ENCODE measurements at regions not wholly inside any gene's neighbourhood (a gene's known extent, or its start where the extent isn't known, plus 50 kb on each side); places are given as distances from the start of the nearest gene placed in this dataset.
"Not testable (repeated sequence)": the region's sequence is repeated elsewhere in the genome, so short reads cannot be mapped to it uniquely, and the experiment has no call there.

DNA sequence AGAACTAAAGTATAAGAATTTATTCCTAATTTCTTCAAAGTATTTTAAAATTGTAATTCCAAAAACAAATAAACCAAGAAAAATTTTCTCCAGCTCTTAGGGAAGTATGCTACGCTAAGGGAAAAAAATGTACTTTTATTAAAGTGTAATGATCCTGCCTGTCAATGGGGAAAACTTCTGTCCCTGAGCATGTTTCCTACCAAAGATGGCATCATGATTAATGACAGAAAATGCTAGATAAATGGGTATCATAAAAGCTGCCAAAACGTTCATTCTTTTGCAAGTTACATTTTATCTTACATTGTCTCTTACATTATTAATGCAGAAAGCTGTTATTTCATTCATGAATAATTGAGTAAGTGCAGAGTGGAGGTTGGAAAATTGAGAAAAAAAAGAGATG is 443.4 kb downstream of the TECRL start:
- ATAC-seq (ENCODE audit: low read depth in 2 of 2) (no peak), DNase-seq (no peak)
- Mint-ChIP-seq H3K9me3 (peaks cover 0 to 7% (median 3%) of the 10 kb centered on the region in 7 donors), H3K4me1 (no peaks in the 10 kb centered on the region), H3K27me3 (no peaks in the 10 kb centered on the region), H3K27ac (no peak overlapping the region), H3K36me3 (no peaks in the 10 kb centered on the region), H3K4me3 (no peak overlapping the region)

DNA sequence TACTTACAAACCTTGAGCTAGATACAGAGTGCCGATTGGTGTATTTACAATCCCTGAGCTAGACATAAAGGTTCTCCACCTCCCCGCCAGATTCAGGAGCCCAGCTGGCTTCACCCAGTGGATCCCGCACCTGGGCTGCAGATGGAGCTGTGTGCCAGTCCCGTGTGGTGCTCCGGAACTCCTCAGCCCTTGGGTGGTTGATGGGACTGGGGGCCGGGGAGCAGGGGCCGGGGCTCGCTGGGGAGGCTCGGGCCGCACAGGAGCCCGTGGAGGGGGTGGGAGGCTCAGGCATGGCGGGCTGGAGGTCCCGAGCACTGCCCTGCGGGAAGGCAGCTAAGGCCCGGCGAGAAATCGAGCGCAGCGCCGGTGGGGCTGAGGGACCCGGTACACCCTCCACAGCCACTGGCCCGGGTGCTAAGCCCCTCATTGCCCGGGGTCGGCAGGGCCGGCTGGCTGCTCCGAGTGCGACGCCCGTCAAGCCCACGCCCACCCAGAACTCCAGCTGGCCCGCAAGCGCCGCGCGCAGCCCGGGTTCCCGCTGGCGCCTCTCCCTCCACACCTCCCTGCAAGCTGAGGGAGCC is 466.5 kb downstream of the TECRL start:
- not testable (repeated sequence) for H3K27me3 Mint-ChIP-seq; H3K36me3 Mint-ChIP-seq; H3K9me3 Mint-ChIP-seq; ATAC-seq (ENCODE audit: low read depth in 2 of 2); H3K4me3 Mint-ChIP-seq; DNase-seq; H3K27ac Mint-ChIP-seq; H3K4me1 Mint-ChIP-seq

DNA sequence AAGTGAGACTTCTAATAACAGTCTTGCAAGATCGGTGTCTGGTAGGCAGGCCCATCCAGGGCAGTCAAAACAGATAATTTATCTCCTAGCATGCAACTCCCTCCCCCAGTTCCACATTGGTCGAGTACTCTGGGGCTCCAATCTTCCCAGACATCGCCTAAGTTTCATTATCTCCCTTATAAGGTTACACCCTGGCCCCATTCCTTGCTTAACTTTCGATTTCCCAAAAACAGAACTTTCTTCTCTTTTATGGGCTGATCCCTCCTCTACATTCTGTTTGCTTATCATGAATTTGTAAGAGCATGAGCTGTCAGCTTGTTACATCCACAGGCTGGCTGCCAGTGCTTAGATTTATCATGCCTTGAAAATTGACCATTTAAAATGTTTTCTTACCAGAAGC is 471.3 kb downstream of the TECRL start:
- H3K4me3 Mint-ChIP-seq, result no peak overlapping the region
- H3K4me1 Mint-ChIP-seq, result no peaks in the 10 kb centered on the region
- H3K27me3 Mint-ChIP-seq, result no peaks in the 10 kb centered on the region
- ATAC-seq (ENCODE audit: low read depth in 2 of 2), result no peak
- H3K9me3 Mint-ChIP-seq, result peaks cover 0 to 8% (median 3%) of the 10 kb centered on the region in 7 donors
- no peak for DNase-seq
- H3K27ac Mint-ChIP-seq, result no peak overlapping the region
- no peaks in the 10 kb centered on the region for H3K36me3 Mint-ChIP-seq

- H3K9me3 Mint-ChIP-seq, result peaks cover 0 to 5% (median 0%) of the 10 kb centered on the region in 7 donors
- H3K4me1 Mint-ChIP-seq, result no peaks in the 10 kb centered on the region
- no peak for ATAC-seq (ENCODE audit: low read depth in 2 of 2)
- no peak overlapping the region for H3K27ac Mint-ChIP-seq
- H3K36me3 Mint-ChIP-seq, result no peaks in the 10 kb centered on the region
- no peak for DNase-seq
- no peak overlapping the region for H3K4me3 Mint-ChIP-seq
- H3K27me3 Mint-ChIP-seq, result no peaks in the 10 kb centered on the region
Measured at GRCh38 chr4:63922146-63922545, 487.1 kb downstream of the TECRL start.

DNA sequence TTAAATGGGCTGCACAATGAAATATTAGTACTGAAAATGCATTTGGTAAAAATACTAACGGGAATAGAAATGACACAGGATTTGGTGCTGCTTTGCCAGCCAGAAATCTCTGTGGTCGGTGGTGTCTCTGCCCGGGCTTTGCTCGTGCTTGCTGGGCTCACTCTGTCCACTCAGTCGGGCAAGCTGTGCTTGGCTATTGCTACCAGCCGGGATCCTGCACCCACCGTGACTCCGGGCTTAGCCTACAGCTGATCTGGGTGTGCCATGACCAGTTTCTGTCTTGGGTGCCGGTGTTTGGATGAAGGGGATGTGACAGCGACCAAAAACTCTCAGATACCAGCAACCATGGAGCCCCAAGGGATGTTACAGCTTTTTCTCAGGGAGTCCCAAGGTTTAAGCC is 487.7 kb downstream of the TECRL start:
- ATAC-seq (ENCODE audit: low read depth in 2 of 2), result no peak
- H3K4me1 Mint-ChIP-seq, result no peaks in the 10 kb centered on the region
- no peaks in the 10 kb centered on the region for H3K27me3 Mint-ChIP-seq
- no peak for DNase-seq
- H3K36me3 Mint-ChIP-seq, result no peaks in the 10 kb centered on the region
- H3K9me3 Mint-ChIP-seq, result peaks cover 0 to 5% (median 0%) of the 10 kb centered on the region in 7 donors
- no peak overlapping the region for H3K27ac Mint-ChIP-seq
- no peak overlapping the region for H3K4me3 Mint-ChIP-seq

DNA sequence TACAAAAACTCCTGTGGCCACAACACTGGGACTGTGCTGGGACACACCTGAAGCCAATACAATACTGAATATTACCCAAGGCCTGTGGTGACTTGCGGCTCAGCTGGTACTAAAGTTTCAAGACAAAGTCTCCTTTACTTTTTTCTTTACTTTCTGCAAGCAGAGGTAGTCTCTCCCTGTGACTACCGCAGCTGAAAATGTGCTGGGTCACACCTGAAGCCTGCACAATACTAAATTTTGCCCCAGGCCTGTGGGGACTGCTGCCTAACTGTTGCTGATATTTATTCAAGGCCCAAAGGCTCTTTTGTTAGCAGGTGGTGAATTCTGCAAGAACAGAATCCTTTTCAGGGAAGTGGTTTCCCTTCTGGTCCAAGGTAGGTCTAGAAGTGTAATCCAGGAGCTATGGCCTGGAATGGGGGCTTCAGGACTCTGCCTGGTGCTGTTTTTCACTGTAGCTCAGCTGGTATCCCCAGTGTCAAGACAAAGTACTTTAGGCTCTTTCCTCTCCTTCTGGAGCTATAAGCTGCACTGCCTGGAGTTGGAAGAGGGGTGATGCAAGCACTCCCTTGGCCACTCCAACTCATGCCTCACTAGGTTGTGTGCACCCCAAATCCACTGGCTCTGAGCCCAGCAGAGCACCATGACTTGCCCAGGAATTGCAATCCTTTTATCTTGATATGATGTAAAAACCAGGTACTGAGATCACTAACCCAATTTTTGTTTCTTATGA is 489.4 kb downstream of the TECRL start:
- H3K9me3 Mint-ChIP-seq, result peaks cover 0 to 9% (median 0%) of the 10 kb centered on the region in 7 donors
- DNase-seq (no peak), ATAC-seq (ENCODE audit: low read depth in 2 of 2) (no peak)
- no peak overlapping the region for H3K4me3 Mint-ChIP-seq
- no peaks in the 10 kb centered on the region for H3K36me3 Mint-ChIP-seq
- H3K27ac Mint-ChIP-seq, result no peak overlapping the region
- H3K4me1 Mint-ChIP-seq, result no peaks in the 10 kb centered on the region
- H3K27me3 Mint-ChIP-seq, result no peaks in the 10 kb centered on the region

- DNase-seq (no peak), ATAC-seq (ENCODE audit: low read depth in 2 of 2) (no peak)
- peaks cover 0 to 4% (median 0%) of the 10 kb centered on the region in 7 donors for H3K9me3 Mint-ChIP-seq
- no peak overlapping the region for H3K27ac Mint-ChIP-seq
- no peak overlapping the region for H3K4me3 Mint-ChIP-seq
- H3K4me1 Mint-ChIP-seq, result no peaks in the 10 kb centered on the region
- no peaks in the 10 kb centered on the region for H3K27me3 Mint-ChIP-seq
- no peaks in the 10 kb centered on the region for H3K36me3 Mint-ChIP-seq
Measured at GRCh38 chr4:63906660-63907183, 502.5 kb downstream of the TECRL start.

GRCh38 chr4:63904201-63904600 is 505.0 kb downstream of the TECRL start:
- Mint-ChIP-seq H3K27me3 (no peaks in the 10 kb centered on the region), H3K4me3 (no peak overlapping the region), H3K4me1 (no peaks in the 10 kb centered on the region), H3K36me3 (no peaks in the 10 kb centered on the region), H3K27ac (no peak overlapping the region), H3K9me3 (peaks cover 0 to 8% (median 3%) of the 10 kb centered on the region in 7 donors)
- no peak for DNase-seq
- no peak for ATAC-seq (ENCODE audit: low read depth in 2 of 2)

GRCh38 chr4:63901304-63901703 is 507.9 kb downstream of the TECRL start:
- H3K4me1 Mint-ChIP-seq, result no peaks in the 10 kb centered on the region
- H3K27me3 Mint-ChIP-seq, result no peaks in the 10 kb centered on the region
- H3K27ac Mint-ChIP-seq, result peak overlapping the region in 1 of 6 donors; percentile 2
- no peaks in the 10 kb centered on the region for H3K36me3 Mint-ChIP-seq
- H3K4me3 Mint-ChIP-seq, result no peak overlapping the region
- ATAC-seq (ENCODE audit: low read depth in 2 of 2) (no peak), DNase-seq (no peak)
- peaks cover 0 to 12% (median 3%) of the 10 kb centered on the region in 7 donors for H3K9me3 Mint-ChIP-seq

- Mint-ChIP-seq H3K36me3 (no peaks in the 10 kb centered on the region), H3K27ac (no peak overlapping the region), H3K27me3 (no peaks in the 10 kb centered on the region), H3K4me3 (no peak overlapping the region), H3K9me3 (peaks cover 0 to 16% (median 3%) of the 10 kb centered on the region in 7 donors), H3K4me1 (no peaks in the 10 kb centered on the region)
- DNase-seq (no peak), ATAC-seq (ENCODE audit: low read depth in 2 of 2) (no peak)
Measured at GRCh38 chr4:63898961-63899360, 510.3 kb downstream of the TECRL start.

DNA sequence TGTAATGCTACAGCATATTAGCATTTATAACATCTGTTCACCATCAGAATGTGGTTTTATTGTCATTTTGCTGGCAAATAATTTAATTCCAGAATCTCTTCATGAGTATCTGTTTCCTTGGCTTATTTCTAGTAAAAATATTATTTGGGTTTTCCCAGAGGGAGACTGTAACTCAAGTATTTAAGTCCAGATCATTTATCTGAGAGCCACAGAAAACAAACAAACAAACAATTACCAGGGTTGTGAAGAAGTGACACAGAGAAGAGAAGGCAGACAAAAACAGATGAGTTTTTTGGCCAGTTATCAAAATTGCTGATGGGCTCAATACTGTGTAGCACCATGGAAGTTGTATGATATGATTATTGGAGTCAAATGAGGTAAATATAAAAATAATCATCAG is 515.1 kb downstream of the TECRL start:
- H3K9me3 Mint-ChIP-seq, result peaks cover 0 to 17% (median 4%) of the 10 kb centered on the region in 7 donors
- H3K27me3 Mint-ChIP-seq, result no peaks in the 10 kb centered on the region
- ATAC-seq (ENCODE audit: low read depth in 2 of 2) (no peak), DNase-seq (no peak)
- H3K36me3 Mint-ChIP-seq, result no peaks in the 10 kb centered on the region
- no peak overlapping the region for H3K27ac Mint-ChIP-seq
- H3K4me1 Mint-ChIP-seq, result no peaks in the 10 kb centered on the region
- no peak overlapping the region for H3K4me3 Mint-ChIP-seq

DNA sequence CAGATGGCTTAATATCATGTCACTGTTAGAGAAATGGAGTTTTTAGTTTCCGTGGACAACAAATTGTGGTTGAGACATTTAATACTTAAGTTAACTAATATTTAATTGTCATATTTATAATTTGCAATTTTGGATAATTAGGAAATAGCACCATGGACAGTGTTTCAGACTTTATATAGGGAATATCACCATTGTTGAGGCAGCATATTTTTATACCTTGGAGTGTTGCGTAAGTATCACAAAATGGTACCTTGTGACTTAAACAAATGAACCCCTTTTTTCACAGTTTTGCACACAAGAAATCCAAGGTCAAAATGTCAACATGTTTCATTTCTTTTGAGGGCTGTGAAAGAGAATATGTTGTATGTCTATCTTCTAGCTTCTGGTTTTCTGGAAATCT is 539.9 kb downstream of the TECRL start:
- H3K9me3 Mint-ChIP-seq, result peaks cover 0 to 4% (median 2%) of the 10 kb centered on the region in 7 donors
- H3K4me3 Mint-ChIP-seq, result no peak overlapping the region
- no peak for DNase-seq
- no peaks in the 10 kb centered on the region for H3K36me3 Mint-ChIP-seq
- ATAC-seq (ENCODE audit: low read depth in 2 of 2), result no peak
- no peaks in the 10 kb centered on the region for H3K4me1 Mint-ChIP-seq
- no peak overlapping the region for H3K27ac Mint-ChIP-seq
- no peaks in the 10 kb centered on the region for H3K27me3 Mint-ChIP-seq

DNA sequence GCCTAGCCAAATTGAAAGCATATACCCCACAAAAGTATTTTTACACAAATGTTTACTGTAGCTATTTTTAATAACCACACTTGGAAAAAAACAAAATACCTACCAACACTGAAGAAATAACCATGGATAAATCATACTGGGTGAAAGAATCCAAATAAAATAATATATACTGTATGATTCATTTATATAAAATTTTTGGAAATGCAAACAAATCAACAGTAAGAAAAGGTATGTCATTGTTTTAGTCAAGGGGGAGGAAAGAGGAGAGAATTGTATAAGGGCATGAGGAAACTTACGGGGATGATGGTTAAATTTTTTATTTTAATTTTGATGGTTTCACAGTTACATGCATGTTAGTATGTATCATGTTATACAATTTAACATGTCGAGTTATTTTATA is 557.8 kb downstream of the TECRL start:
- Mint-ChIP-seq H3K27me3 (no peaks in the 10 kb centered on the region), H3K27ac (no peak overlapping the region), H3K4me1 (no peaks in the 10 kb centered on the region), H3K36me3 (no peaks in the 10 kb centered on the region), H3K4me3 (no peak overlapping the region), H3K9me3 (peaks cover 0 to 5% (median 0%) of the 10 kb centered on the region in 7 donors)
- ATAC-seq (ENCODE audit: low read depth in 2 of 2) (no peak), DNase-seq (no peak)

DNA sequence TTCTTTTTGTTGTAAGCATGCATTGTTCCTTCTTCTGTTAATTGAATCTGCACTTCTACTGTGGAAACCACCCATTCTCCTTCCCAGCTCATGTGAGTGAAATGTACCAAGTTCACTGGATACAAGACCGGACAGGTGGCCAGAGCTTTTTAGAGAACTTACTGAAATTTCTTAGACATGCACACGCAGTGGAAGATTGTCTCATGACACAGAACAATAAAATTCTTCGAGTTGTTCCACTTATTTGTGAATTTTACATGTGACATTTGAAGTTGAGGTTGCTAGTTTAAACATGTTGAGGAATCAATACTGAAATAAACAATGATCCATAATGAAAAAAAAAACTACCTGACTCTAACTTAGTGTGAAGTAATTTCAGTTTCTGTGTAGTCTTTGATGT is 568.0 kb downstream of the TECRL start:
- no peaks in the 10 kb centered on the region for H3K27me3 Mint-ChIP-seq
- H3K4me3 Mint-ChIP-seq, result no peak overlapping the region
- H3K36me3 Mint-ChIP-seq, result no peaks in the 10 kb centered on the region
- ATAC-seq (ENCODE audit: low read depth in 2 of 2) (no peak), DNase-seq (no peak)
- no peak overlapping the region for H3K27ac Mint-ChIP-seq
- H3K4me1 Mint-ChIP-seq, result no peaks in the 10 kb centered on the region
- H3K9me3 Mint-ChIP-seq, result peaks cover 0 to 6% (median 3%) of the 10 kb centered on the region in 7 donors
